ENCODE measurements at regions not wholly inside any gene's neighbourhood (a gene's known extent, or its start where the extent isn't known, plus 50 kb on each side); places are given as distances from the start of the nearest gene placed in this dataset.
"Not testable (repeated sequence)": the region's sequence is repeated elsewhere in the genome, so short reads cannot be mapped to it uniquely, and the experiment has no call there.

- DNase-seq (ENCODE audit: low spot score in 2 of 2): no peak
- Histone ChIP-seq H3K4me3 (no peak overlapping the region), H3K9me3 (no peaks in the 10 kb centered on the region), H3K27me3 (ENCODE audit: low read depth) (no peaks in the 10 kb centered on the region), H3K36me3 (replicated peaks) (no peaks in the 10 kb centered on the region), H3K4me1 (no peaks in the 10 kb centered on the region)
- in situ Hi-C loops (cut with MboI; ENCODE audit: low sequenced_read_pairs): no loop called here
These were observed 757.0 kb downstream of the TRAM1L1 start for GRCh38 chr4:116328261-116328860.

GRCh38 chr4:116323606-116324005, 761.8 kb downstream of the TRAM1L1 start:
- Histone ChIP-seq H3K9me3 (no peaks in the 10 kb centered on the region), H3K27me3 (ENCODE audit: low read depth) (no peaks in the 10 kb centered on the region), H3K4me1 (no peaks in the 10 kb centered on the region), H3K36me3 (replicated peaks) (no peaks in the 10 kb centered on the region), H3K4me3 (no peak overlapping the region)
- in situ Hi-C loops (cut with MboI; ENCODE audit: low sequenced_read_pairs): no loop called here
- DNase-seq (ENCODE audit: low spot score in 2 of 2): no peak

GRCh38 chr4:116321471-116321870, 763.9 kb downstream of the TRAM1L1 start:
- Histone ChIP-seq H3K4me3 (no peak overlapping the region), H3K4me1 (no peaks in the 10 kb centered on the region), H3K36me3 (replicated peaks) (no peaks in the 10 kb centered on the region), H3K27me3 (ENCODE audit: low read depth) (no peaks in the 10 kb centered on the region), H3K9me3 (no peaks in the 10 kb centered on the region)
- in situ Hi-C loops (cut with MboI; ENCODE audit: low sequenced_read_pairs): no loop called here
- DNase-seq (ENCODE audit: low spot score in 2 of 2): no peak

GRCh38 chr4:116320859-116321258, 764.5 kb downstream of the TRAM1L1 start:
- Histone ChIP-seq H3K4me1 (no peaks in the 10 kb centered on the region), H3K36me3 (replicated peaks) (no peaks in the 10 kb centered on the region), H3K27me3 (ENCODE audit: low read depth) (no peaks in the 10 kb centered on the region), H3K9me3 (no peaks in the 10 kb centered on the region), H3K4me3 (no peak overlapping the region)
- in situ Hi-C loops (cut with MboI; ENCODE audit: low sequenced_read_pairs): no loop called here
- no peak for DNase-seq (ENCODE audit: low spot score in 2 of 2)

GRCh38 chr4:116303736-116304188, 781.6 kb downstream of the TRAM1L1 start:
- Histone ChIP-seq H3K4me1 (no peaks in the 10 kb centered on the region), H3K4me3 (no peak overlapping the region), H3K27me3 (ENCODE audit: low read depth) (no peaks in the 10 kb centered on the region), H3K36me3 (replicated peaks) (no peaks in the 10 kb centered on the region), H3K9me3 (no peaks in the 10 kb centered on the region)
- DNase-seq (ENCODE audit: low spot score in 2 of 2): no peak
- in situ Hi-C loops (cut with MboI; ENCODE audit: low sequenced_read_pairs): no loop called here

DNA sequence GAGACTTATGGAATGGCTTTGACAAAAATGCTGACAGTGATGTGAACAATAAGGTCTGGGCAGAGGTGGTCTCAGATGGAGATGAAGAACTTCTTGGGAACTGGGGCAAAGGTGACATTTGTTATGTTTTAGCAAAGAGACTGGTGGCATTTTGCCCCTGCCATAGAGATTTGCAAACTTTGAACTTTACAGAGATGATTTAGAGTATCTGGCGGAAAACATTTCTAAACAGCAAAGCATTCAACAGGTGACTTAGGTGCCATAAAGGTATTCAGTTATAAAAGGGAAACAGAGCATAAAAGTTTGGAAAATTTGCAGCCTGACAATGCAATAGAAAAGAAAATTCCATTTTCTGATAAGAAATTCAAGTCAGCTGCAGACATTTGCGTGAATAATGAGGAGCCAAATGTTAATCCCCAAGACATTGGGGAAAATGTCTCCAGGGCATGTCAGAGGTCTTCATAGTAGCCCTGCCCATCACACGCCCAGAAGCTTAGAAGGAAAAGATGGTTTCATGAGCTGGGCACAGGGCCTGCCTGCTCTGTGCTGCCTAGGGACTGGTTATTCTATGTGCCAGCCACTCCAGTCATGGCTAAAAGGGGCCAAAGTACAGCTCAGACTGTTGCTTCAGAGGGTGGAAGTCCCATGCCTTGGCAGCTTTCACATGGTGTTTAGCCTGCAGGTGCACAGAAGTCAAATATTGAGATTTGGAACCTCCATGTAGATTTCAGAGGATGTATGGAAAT, 782.2 kb downstream of the TRAM1L1 start:
- Histone ChIP-seq H3K27me3 (ENCODE audit: low read depth) (no peaks in the 10 kb centered on the region), H3K4me3 (no peak overlapping the region), H3K4me1 (no peaks in the 10 kb centered on the region), H3K9me3 (no peaks in the 10 kb centered on the region), H3K36me3 (replicated peaks) (no peaks in the 10 kb centered on the region)
- in situ Hi-C loops (cut with MboI; ENCODE audit: low sequenced_read_pairs): no loop called here
- DNase-seq (ENCODE audit: low spot score in 2 of 2): no peak

- Histone ChIP-seq H3K9me3 (no peaks in the 10 kb centered on the region), H3K4me1 (0 out of 2 replicates have a peak, but pooled peaks cover 2% of the 10 kb centered on the region), H3K27me3 (ENCODE audit: low read depth) (no peaks in the 10 kb centered on the region), H3K4me3 (no peak overlapping the region), H3K36me3 (replicated peaks) (no peaks in the 10 kb centered on the region)
- no peak for DNase-seq (ENCODE audit: low spot score in 2 of 2)
- in situ Hi-C loops (cut with MboI; ENCODE audit: low sequenced_read_pairs): no loop called here
These were observed 810.4 kb downstream of the TRAM1L1 start for GRCh38 chr4:116275006-116275405.

DNA sequence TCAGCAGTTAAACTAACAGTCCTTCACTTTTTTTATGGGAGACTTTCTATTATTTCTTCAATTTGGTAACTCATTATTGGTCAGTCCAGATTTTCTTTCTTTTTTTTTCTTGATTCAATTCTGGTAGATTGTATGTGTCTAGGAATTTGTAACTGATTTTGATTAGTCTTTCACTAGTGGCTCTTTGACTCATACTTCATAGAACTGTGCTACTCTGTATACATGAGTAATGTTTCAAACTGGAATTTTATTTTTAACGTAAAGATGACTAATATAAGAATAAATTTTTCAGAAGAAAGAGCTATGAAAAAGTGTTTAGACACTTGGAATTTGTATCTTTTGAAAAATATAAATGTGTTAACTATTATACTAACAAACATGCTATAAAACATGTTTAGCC, 813.0 kb downstream of the TRAM1L1 start:
- no peaks in the 10 kb centered on the region for H3K36me3 ChIP-seq (replicated peaks)
- no peaks in the 10 kb centered on the region for H3K27me3 ChIP-seq (ENCODE audit: low read depth)
- no peak overlapping the region for H3K4me3 ChIP-seq
- in situ Hi-C loops (cut with MboI; ENCODE audit: low sequenced_read_pairs): no loop called here
- no peaks in the 10 kb centered on the region for H3K9me3 ChIP-seq
- no peak for DNase-seq (ENCODE audit: low spot score in 2 of 2)
- 0 out of 2 replicates have a peak, but pooled peaks cover 2% of the 10 kb centered on the region for H3K4me1 ChIP-seq

- H3K36me3 ChIP-seq (replicated peaks); H3K9me3 ChIP-seq; H3K4me1 ChIP-seq; H3K27me3 ChIP-seq (ENCODE audit: low read depth); in situ Hi-C loops (cut with MboI; ENCODE audit: low sequenced_read_pairs); DNase-seq (ENCODE audit: low spot score in 2 of 2); H3K4me3 ChIP-seq: not testable (repeated sequence)
These were observed 824.4 kb downstream of the TRAM1L1 start for GRCh38 chr4:116260931-116261330.

DNA sequence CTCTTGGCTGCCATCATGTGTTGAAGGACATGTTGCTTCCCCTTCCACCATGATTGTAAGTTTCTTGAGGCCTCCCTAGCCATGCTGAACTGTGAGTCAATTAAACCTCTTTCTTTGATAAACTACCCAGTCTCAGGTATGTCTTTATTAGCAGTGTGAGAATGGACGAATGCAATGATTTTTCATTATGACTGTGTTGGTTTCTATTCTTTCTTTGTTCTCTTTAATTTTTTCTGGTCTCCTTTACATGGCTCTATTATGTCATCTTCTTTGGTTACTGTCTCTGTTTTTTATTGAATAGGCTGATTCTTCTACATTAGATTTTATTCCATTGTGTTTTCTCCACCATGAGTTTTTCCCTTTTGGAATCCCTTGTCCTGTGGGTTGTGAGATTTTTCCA, 840.6 kb downstream of the TRAM1L1 start:
- no peaks in the 10 kb centered on the region for H3K36me3 ChIP-seq (replicated peaks)
- in situ Hi-C loops (cut with MboI; ENCODE audit: low sequenced_read_pairs): no loop called here
- no peaks in the 10 kb centered on the region for H3K9me3 ChIP-seq
- DNase-seq (ENCODE audit: low spot score in 2 of 2): no peak
- no peaks in the 10 kb centered on the region for H3K4me1 ChIP-seq
- no peaks in the 10 kb centered on the region for H3K27me3 ChIP-seq (ENCODE audit: low read depth)
- H3K4me3 ChIP-seq: no peak overlapping the region

GRCh38 chr4:116243431-116243830, 841.9 kb downstream of the TRAM1L1 start:
- in situ Hi-C loops (cut with MboI; ENCODE audit: low sequenced_read_pairs): no loop called here

DNA sequence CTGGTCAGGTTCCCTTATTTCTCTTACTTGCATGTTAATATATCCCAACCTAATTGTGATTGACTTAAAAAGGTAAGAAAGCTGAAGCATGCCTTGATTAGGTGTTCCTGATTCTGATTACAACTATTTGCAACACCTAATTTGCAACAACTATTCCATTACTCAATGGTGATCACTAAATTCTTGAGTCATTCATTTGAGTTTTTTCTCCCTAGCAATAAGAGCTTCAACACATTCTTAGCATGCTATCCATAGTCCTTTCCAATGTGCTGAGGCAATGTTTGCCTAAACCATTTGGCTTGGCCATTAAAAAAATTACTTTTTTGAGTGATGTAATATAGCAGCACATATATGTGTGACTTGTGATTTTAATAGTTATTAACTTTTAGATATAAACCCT, 851.4 kb downstream of the TRAM1L1 start:
- Histone ChIP-seq H3K4me1 (no peaks in the 10 kb centered on the region), H3K36me3 (replicated peaks) (no peaks in the 10 kb centered on the region), H3K4me3 (no peak overlapping the region), H3K27me3 (ENCODE audit: low read depth) (no peaks in the 10 kb centered on the region), H3K9me3 (no peaks in the 10 kb centered on the region)
- DNase-seq (ENCODE audit: low spot score in 2 of 2): no peak
- in situ Hi-C loops (cut with MboI; ENCODE audit: low sequenced_read_pairs): no loop called here

More at GRCh38 chr4:116243431-116243830, 841.9 kb downstream of the TRAM1L1 start:
- DNase-seq (ENCODE audit: low spot score in 2 of 2): no peak
- Histone ChIP-seq H3K36me3 (replicated peaks) (no peaks in the 10 kb centered on the region), H3K27me3 (ENCODE audit: low read depth) (no peaks in the 10 kb centered on the region), H3K4me3 (no peak overlapping the region), H3K9me3 (no peaks in the 10 kb centered on the region), H3K4me1 (no peaks in the 10 kb centered on the region)

DNA sequence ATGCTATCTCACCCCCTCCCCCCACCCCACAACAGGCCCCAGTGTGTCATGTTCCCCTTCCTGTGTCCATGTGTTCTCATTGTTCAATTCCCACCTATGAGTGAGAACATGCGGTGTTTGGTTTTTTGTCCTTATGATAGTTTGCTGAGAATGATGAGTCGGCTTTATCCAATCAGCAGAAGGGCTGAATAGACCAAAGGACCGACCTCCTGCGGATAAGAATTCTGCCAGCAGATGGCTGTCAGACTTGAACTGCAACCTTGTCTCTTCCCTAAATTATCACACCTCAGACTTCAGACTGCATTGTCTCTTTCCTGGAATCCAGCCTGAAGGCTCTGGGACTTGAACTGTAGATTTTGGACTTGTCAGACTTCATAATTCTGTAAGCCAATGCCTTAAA, 853.4 kb downstream of the TRAM1L1 start:
- H3K27me3 ChIP-seq (ENCODE audit: low read depth); H3K9me3 ChIP-seq; H3K36me3 ChIP-seq (replicated peaks); H3K4me1 ChIP-seq; H3K4me3 ChIP-seq; DNase-seq (ENCODE audit: low spot score in 2 of 2); in situ Hi-C loops (cut with MboI; ENCODE audit: low sequenced_read_pairs): not testable (repeated sequence)

GRCh38 chr4:116229420-116229819, 856.0 kb downstream of the TRAM1L1 start:
- Histone ChIP-seq H3K27me3 (ENCODE audit: low read depth) (no peaks in the 10 kb centered on the region), H3K36me3 (replicated peaks) (no peaks in the 10 kb centered on the region), H3K4me1 (no peaks in the 10 kb centered on the region), H3K9me3 (no peaks in the 10 kb centered on the region), H3K4me3 (no peak overlapping the region)
- in situ Hi-C loops (cut with MboI; ENCODE audit: low sequenced_read_pairs): no loop called here
- DNase-seq (ENCODE audit: low spot score in 2 of 2): no peak
